HepG2 (cell line): ENCODE measurements at regions not wholly inside any gene's neighbourhood (a gene's known extent, or its start where the extent isn't known, plus 50 kb on each side); places are given as distances from the start of the nearest gene placed in this dataset.

Source experiments
- ATAC-seq: fragments of 200-7000 bp; cut with Tn5 transposase; 3 replicates; pipeline ENCODE4 v1.9.1; 2020; ENCODE audit warnings: mild to moderate bottlenecking, moderate library complexity
- BruUV-seq: library from RNA; stranded (reverse); fragments of 400-500 nt; replicated peaks from 2 replicates; lab custom pipeline; 2021; lab: Mats Ljungman, UMichigan
- CTCF ChIA-PET: fragments of 300-600 bp; formaldehyde crosslinking; extraction: SDS; loops from one replicate; lab custom pipeline; 2021; ENCODE audit warnings: low total read pairs, inconsistent platforms, low intra/inter-chr PET ratio; lab: Yijun Ruan, JAX
- POLR2A ChIA-PET: fragments of 350-600 bp; sonication (Branson Sonifier 250); formaldehyde crosslinking; loops from one replicate; lab custom pipeline; 2020; ENCODE audit warnings: antibody characterized with exemption, inconsistent platforms; lab: Yijun Ruan, JAX
- DNase-seq: peaks from one replicate; pipeline ENCODE4 v3.0.0-alpha.2; 2015; ENCODE audit warnings: low spot score
- FAIRE-seq: peaks from 3 replicates; lab custom pipeline; 2011; peaks lifted over from hg19 to GRCh38; lab: Jason Lieb, UNC
- H2AFZ ChIP-seq: one replicate; pipeline ENCODE4 v1.6.1; 2011; ENCODE audit warnings: low read length, inconsistent platforms
- H3K27ac ChIP-seq: fragments of 300-600 bp; 3 replicates; pipeline ENCODE4 v1.8.0; 2011; ENCODE audit warnings: mixed run types, mild to moderate bottlenecking, mixed read lengths, low read length, inconsistent platforms; ENCODE audit not compliant: insufficient read depth; ENCODE audit errors: extremely low read length
- H3K27me3 ChIP-seq, 2 experiments: fragments of 200-600 bp in 1 of 2; 2 replicates in 1 of 2; 3 replicates in 1 of 2; pipeline versions ENCODE4 v1.6.0 to v1.8.0; 2011; ENCODE audit warnings: low read length in 2 of 2, mild to moderate bottlenecking in 2 of 2, moderate library complexity in 2 of 2, inconsistent platforms in 1 of 2; ENCODE audit not compliant: insufficient read depth in 2 of 2, control insufficient read depth in 1 of 2
- H3K36me3 ChIP-seq, 2 experiments: fragments of 200-600 bp in 1 of 2; replicated peaks in 1 of 2; 2 replicates in 1 of 2; 3 replicates in 1 of 2; pipeline versions ENCODE4 v1.5.1 to v1.8.0; 2011; ENCODE audit warnings: low read length in 2 of 2, inconsistent platforms in 1 of 2; ENCODE audit not compliant: insufficient read depth in 2 of 2, control insufficient read depth in 1 of 2
- H3K4me1 ChIP-seq: 2 replicates; pipeline ENCODE4 v1.5.1; 2012; ENCODE audit warnings: low read length, inconsistent platforms; ENCODE audit not compliant: insufficient read depth
- H3K4me2 ChIP-seq: 2 replicates; pipeline ENCODE4 v1.6.0; 2011; ENCODE audit warnings: low read depth, low read length, inconsistent platforms
- H3K4me3 ChIP-seq, 3 experiments: fragments of 200-600 bp in 1 of 3; sonication (generic), shearing (Covaris generic) in 1 of 3; replicated peaks in 1 of 3; 2 replicates each; pipeline ENCODE4 v1.5.1; 2011 to 2016; ENCODE audit warnings: low read length in 3 of 3, inconsistent platforms in 2 of 3, low read depth in 2 of 3, mild to moderate bottlenecking in 2 of 3, control low read depth in 1 of 3, mixed read lengths in 1 of 3; ENCODE audit not compliant: insufficient read depth in 1 of 3
- H3K79me2 ChIP-seq: one replicate; pipeline ENCODE4 v1.6.1; 2011; ENCODE audit warnings: low read length, inconsistent platforms; ENCODE audit not compliant: insufficient read depth
- H3K9ac ChIP-seq: 2 replicates; pipeline ENCODE4 v1.6.0; 2011; ENCODE audit warnings: mild to moderate bottlenecking, low read depth, low read length, inconsistent platforms; ENCODE audit not compliant: insufficient read depth
- H3K9me3 ChIP-seq: 2 replicates; pipeline ENCODE4 v1.5.1; 2012; ENCODE audit warnings: mild to moderate bottlenecking, low read length
- H4K20me1 ChIP-seq: 2 replicates; pipeline ENCODE4 v1.6.0; 2011; ENCODE audit warnings: inconsistent platforms, mild to moderate bottlenecking, low read length, moderate library complexity; ENCODE audit not compliant: insufficient read depth
- AHR ChIP-seq: IDR thresholded peaks from 2 replicates; pipeline ENCODE4 v1.6.1; 2018; ENCODE audit warnings: missing genetic modification reagents, missing compliant biosample characterization
- ARID2 ChIP-seq: sonication (generic); formaldehyde crosslinking; IDR thresholded peaks from 2 replicates; pipeline ENCODE4 v1.8.1; 2022; ENCODE audit warnings: mild to moderate bottlenecking, missing genetic modification reagents, borderline replicate concordance
- BCL3 ChIP-seq: sonication (generic); formaldehyde crosslinking; IDR thresholded peaks from 2 replicates; pipeline ENCODE4 v1.5.1; 2020; ENCODE audit warnings: mild to moderate bottlenecking, missing genetic modification reagents, moderate library complexity
- CBX5 ChIP-seq: sonication (generic); formaldehyde crosslinking; IDR thresholded peaks from 2 replicates; pipeline ENCODE4 v1.4.0; 2020; ENCODE audit warnings: missing genetic modification reagents, borderline replicate concordance
- FOXO4 ChIP-seq: sonication (generic); formaldehyde crosslinking; conservative IDR thresholded peaks from 2 replicates; pipeline ENCODE4 v1.8.1; 2023; ENCODE audit warnings: missing genetic modification reagents
- HNRNPLL ChIP-seq: fragments of 200-400 bp; formaldehyde crosslinking; IDR thresholded peaks from 2 replicates; pipeline ENCODE4 v1.6.1; 2017; ENCODE audit warnings: mild to moderate bottlenecking, low read depth, low read length; ENCODE audit not compliant: poor library complexity, severe bottlenecking
- KDM5B ChIP-seq: sonication (generic); formaldehyde crosslinking; IDR thresholded peaks from 2 replicates; pipeline ENCODE4 v1.4.0; 2020; ENCODE audit warnings: missing genetic modification reagents, mild to moderate bottlenecking, borderline replicate concordance
- PAF1 ChIP-seq: IDR thresholded peaks from 2 replicates; pipeline ENCODE4 v1.6.1; 2016; ENCODE audit warnings: missing genetic modification reagents, missing compliant biosample characterization
- RFX1 ChIP-seq: fragments of 450-650 bp; IDR thresholded peaks from 2 replicates; pipeline ENCODE4 v1.6.1; 2017
- SMARCC2 ChIP-seq: fragments of 450-650 bp; IDR thresholded peaks from 2 replicates; pipeline ENCODE4 v1.6.1; 2017; ENCODE audit warnings: antibody characterized with exemption, mild to moderate bottlenecking
- ZIK1 ChIP-seq: sonication (generic); formaldehyde crosslinking; IDR thresholded peaks from 2 replicates; pipeline ENCODE4 v1.5.0; 2020; ENCODE audit warnings: mild to moderate bottlenecking, low read depth, missing genetic modification reagents, borderline replicate concordance
- ZNF121 ChIP-seq: sonication (generic); formaldehyde crosslinking; IDR thresholded peaks from 2 replicates; pipeline ENCODE4 v1.5.0; 2020; ENCODE audit warnings: mild to moderate bottlenecking, missing genetic modification reagents
- ZNF160 ChIP-seq: sonication (generic); formaldehyde crosslinking; IDR thresholded peaks from 2 replicates; pipeline ENCODE4 v1.8.0; 2022; ENCODE audit warnings: mild to moderate bottlenecking, inconsistent platforms, missing genetic modification reagents
- ZNF17 ChIP-seq: sonication (generic); formaldehyde crosslinking; IDR thresholded peaks from 2 replicates; pipeline ENCODE4 v1.5.0; 2020; ENCODE audit warnings: mild to moderate bottlenecking, missing genetic modification reagents
- ZNF263 ChIP-seq: sonication (generic); formaldehyde crosslinking; IDR thresholded peaks from 2 replicates; pipeline ENCODE4 v1.4.0; 2020; ENCODE audit warnings: missing genetic modification reagents
- ZNF562 ChIP-seq: sonication (generic); formaldehyde crosslinking; IDR thresholded peaks from 2 replicates; pipeline ENCODE4 v1.8.0; 2022; ENCODE audit warnings: missing genetic modification reagents, borderline replicate concordance
- WGBS: methylation state at CpG from one replicate; pipeline ENCODE4 v1.1.6; 2017; ENCODE audit warnings: low lambda C conversion rate; 5-methylcytosine and 5-hydroxymethylcytosine counted together
- in situ Hi-C: cut with HindIII; loops from 2 replicates; pipeline ENCODE4 v1.10.0; 2017; ENCODE audit warnings: low pct_unique_long_range_greater_than_20kb; ENCODE audit not compliant: extremely low pct_ligation_motif_present
- intact Hi-C: fragments of 100-400 bp; cut with micrococcal nuclease; formaldehyde crosslinking; loops from one replicate; pipeline ENCODE4 v1.10.0; 2022; ENCODE audit not compliant: unreplicated experiment
- TF ChIP-seq, protein P1 (sequence below): sonication (generic); formaldehyde crosslinking; IDR thresholded peaks from 2 replicates; pipeline ENCODE4 v1.8.0; 2022; ENCODE audit warnings: mild to moderate bottlenecking, missing genetic modification reagents, moderate library complexity
- TF ChIP-seq, protein P2 (sequence below): sonication (generic); formaldehyde crosslinking; IDR thresholded peaks from 2 replicates; pipeline ENCODE4 v1.4.0; 2020; ENCODE audit warnings: missing genetic modification reagents

DNA sequence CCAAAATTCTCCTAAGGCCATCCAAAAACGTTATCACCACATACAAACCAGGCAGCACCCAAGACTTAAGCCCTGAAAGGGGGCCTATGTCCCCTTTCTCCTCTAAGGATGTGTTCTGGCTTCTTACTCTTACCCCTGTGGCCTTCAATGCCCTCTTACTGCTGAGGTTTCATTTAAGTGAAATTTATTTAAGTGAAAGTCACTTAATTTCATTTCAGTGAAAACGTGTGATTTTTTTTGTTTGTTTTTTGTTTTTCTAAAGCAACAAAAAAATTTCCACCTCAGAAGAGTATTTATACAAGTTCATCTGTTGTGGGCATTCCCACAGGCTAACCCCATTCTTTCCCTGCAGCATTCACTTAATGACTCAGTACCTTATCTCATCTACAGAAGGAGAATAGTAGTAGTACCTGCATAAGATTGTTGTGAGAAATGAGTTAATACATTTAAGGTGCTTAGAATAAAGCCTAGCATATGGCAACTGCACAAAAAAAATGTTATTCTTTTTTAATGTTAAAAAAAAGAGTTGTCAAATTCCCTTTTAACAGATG is 220.6 kb downstream of the CHRM3 start (continued):
- TF ChIP-seq SMARCC2 (no peak), RFX1 (no peak), ZNF17 (CRISPR knock-in tag) (no peak), CBX5 (CRISPR knock-in tag) (no peak), KDM5B (no peak)
- TF ChIP-seq, protein P1, sequence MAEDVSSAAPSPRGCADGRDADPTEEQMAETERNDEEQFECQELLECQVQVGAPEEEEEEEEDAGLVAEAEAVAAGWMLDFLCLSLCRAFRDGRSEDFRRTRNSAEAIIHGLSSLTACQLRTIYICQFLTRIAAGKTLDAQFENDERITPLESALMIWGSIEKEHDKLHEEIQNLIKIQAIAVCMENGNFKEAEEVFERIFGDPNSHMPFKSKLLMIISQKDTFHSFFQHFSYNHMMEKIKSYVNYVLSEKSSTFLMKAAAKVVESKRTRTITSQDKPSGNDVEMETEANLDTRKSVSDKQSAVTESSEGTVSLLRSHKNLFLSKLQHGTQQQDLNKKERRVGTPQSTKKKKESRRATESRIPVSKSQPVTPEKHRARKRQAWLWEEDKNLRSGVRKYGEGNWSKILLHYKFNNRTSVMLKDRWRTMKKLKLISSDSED = no peak

DNA sequence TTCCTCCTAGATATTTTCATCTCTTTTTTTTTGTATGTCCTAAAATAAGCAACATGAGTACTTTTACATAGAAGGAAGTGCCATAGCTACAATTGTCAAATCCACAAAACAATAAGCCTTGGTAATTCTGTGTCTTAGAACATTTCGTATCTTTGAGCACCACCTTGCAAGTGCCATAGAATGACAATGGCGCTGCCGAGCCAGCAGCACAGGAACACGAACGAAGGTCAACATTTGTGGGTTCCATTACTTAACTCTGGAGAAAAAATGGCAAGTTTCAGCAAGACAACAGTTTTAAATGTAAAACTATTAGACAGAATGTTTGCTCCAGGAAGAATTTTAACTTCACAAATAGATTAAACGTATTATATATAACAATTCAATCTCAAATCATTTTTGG is 222.1 kb downstream of the CHRM3 start:
- H3K36me3 ChIP-seq = no peaks in the 10 kb centered on the region
- DNase-seq (no peak), ATAC-seq (no peak), FAIRE-seq (no peak)
- WGBS = 9% methylated on average over 6 of the region's 6 CpGs
- BruUV-seq = no TSS peak
- in situ Hi-C loops = no loop called here
- H3K27ac ChIP-seq = no peak overlapping the region
- CTCF ChIA-PET = no interaction called here
- H3K4me3 ChIP-seq = no peak overlapping the region
- no peaks in the 10 kb centered on the region for H3K4me1 ChIP-seq
- H4K20me1 ChIP-seq = no peaks in the 10 kb centered on the region
- H3K4me2 ChIP-seq = no peak overlapping the region
- peaks cover 41% of the 10 kb centered on the region for H3K9me3 ChIP-seq
- intact Hi-C loops = no loop called here
- H2AFZ ChIP-seq = no peak overlapping the region
- no peaks in the 10 kb centered on the region for H3K27me3 ChIP-seq
- POLR2A ChIA-PET = no interaction called here
- H3K9ac ChIP-seq = no peak overlapping the region
- H3K79me2 ChIP-seq = no peaks in the 10 kb centered on the region
- TF ChIP-seq ARID2 (CRISPR knock-in tag) = no peak
- no peak for TF ChIP-seq ZNF562
- TF ChIP-seq ZNF121 (CRISPR knock-in tag) = no peak
- TF ChIP-seq AHR (CRISPR knock-in tag) = no peak
- no peak for TF ChIP-seq BCL3 (CRISPR knock-in tag)
- TF ChIP-seq PAF1 (CRISPR knock-in tag) = no peak
- TF ChIP-seq ZNF160 (CRISPR knock-in tag) = no peak
- TF ChIP-seq FOXO4 = no peak
- TF ChIP-seq, protein P2, sequence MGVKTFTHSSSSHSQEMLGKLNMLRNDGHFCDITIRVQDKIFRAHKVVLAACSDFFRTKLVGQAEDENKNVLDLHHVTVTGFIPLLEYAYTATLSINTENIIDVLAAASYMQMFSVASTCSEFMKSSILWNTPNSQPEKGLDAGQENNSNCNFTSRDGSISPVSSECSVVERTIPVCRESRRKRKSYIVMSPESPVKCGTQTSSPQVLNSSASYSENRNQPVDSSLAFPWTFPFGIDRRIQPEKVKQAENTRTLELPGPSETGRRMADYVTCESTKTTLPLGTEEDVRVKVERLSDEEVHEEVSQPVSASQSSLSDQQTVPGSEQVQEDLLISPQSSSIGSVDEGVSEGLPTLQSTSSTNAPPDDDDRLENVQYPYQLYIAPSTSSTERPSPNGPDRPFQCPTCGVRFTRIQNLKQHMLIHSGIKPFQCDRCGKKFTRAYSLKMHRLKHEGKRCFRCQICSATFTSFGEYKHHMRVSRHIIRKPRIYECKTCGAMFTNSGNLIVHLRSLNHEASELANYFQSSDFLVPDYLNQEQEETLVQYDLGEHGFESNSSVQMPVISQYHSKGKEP (CRISPR knock-in tag) = no peak
- no peak for TF ChIP-seq ZIK1 (CRISPR knock-in tag)
- no peak for TF ChIP-seq ZNF263 (CRISPR knock-in tag)
- TF ChIP-seq HNRNPLL = no peak
- TF ChIP-seq, protein P1 = no peak
